GM21737 (cell line): ENCODE measurements at regions not wholly inside any gene's neighbourhood (a gene's known extent, or its start where the extent isn't known, plus 50 kb on each side); places are given as distances from the start of the nearest gene placed in this dataset.

Experiments
- ATAC-seq: cut with Tn5 transposase; IDR thresholded peaks from one replicate; pipeline ENCODE4 v1.9.1; 2021; ENCODE audit warnings: mild to moderate bottlenecking, moderate library complexity; ENCODE audit not compliant: unreplicated experiment

DNA sequence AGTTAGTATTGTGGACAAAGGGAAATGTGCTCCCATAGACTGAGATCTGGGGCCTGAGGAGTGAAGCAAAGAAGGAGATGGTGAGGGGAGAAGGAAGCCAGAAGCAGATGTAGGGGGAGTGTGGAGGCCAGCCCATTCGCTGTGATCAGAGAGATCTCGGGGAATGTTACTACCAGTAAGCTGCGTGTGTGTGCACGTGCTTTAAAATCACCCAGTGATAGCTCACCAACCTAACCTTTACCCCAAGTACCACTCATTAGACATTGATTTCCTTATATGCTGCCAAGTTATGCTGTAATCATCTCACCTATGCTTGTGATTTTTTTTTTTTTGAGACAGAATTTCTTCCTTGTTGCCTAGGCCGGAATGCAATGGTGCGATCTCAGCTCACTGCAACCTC is 659.1 kb downstream of the IRX1 start:
- ATAC-seq: no peak

DNA sequence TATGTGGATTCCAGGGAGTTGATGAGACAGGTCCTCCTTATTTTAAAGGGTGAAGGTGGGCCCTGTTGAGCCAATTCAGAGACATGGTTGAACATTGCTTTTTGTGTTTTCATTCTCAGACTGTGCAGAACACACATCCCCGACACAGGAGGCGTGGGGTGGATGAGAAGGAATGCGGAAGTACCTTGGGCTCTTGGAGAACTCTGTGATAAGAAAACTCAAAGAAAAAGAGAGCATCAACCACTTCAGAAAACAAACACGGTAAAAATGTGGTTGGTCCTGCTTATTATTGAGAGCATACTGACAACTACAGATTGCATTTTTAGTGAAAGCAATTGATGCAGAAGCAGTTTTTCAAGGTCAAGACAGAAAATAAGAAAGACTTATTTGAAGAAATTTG is 659.8 kb downstream of the IRX1 start:
- ATAC-seq: no peak

DNA sequence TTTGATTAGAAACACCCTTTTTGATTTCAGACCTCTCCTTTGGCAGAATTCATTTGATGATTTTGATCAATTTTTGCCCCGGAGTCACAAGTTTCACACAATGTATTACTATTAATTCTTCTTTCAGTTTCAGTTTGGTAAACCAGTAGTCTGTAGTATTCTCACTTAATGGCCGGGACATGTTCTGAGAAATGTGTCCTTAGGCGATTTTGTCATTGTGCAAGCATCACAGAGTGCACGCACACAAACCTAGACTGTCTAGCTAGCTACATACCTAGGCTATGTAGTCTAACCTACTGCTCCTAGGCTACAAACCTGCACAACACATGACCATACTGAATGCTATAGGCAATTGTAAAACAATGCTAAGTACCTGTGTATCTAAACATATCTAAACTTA is 662.5 kb downstream of the IRX1 start:
- no peak for ATAC-seq

DNA sequence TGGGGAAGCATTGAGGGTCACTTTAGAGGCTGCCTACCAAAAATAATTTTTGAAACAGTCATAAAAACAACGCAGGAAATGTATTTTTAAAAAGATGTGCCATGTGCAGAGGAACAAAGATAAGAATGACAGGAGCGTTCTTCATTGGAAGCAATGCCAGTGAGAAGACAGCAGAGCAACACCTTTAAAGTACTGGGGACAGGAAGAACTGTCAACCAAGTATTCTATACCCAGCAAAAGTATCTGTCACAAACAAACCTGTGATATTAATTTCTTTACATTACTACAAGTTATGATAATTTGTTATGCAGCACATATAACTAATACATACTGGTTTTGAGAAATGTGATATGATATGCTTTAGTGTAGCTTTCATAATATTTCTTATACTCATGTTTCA is 675.6 kb downstream of the IRX1 start:
- ATAC-seq: no peak

DNA sequence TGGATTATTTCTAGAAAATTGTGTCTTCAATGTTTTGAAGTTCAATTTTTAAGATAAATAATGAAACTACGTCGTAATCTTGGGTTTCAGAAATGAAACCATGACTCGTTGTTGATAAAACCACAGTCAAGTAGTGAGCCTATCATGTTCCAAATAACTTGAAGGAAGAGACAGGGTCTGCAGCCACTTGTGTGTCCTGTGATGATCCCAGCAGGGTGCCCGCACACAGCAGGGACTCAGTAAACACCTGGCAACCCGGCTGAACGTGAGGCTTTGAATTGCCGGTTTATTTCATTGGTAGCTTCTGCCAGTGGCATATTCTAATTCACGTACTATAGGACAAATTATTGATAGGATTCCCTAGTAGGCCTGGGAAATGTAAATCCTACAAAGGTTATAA is 679.6 kb downstream of the IRX1 start:
- no peak for ATAC-seq

DNA sequence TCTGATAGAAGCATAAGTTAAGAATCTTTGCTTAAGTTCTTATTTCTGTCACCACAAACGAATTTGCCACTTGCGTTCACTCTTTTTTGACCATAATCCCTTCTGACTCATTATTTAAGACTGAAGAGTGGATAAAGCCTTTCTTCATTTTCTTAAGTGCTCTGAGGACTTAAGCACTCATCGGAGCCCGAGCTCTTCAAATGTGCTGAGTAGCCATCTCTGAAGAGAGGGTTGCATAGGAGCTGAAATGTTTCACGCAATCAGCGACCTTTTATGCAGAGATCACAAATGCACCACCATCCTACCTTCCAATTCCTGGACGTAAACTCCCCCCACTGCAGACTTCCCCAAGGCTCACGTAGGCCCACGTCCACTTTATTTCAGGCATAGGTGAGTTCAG is 699.2 kb downstream of the IRX1 start:
- ATAC-seq: no peak

DNA sequence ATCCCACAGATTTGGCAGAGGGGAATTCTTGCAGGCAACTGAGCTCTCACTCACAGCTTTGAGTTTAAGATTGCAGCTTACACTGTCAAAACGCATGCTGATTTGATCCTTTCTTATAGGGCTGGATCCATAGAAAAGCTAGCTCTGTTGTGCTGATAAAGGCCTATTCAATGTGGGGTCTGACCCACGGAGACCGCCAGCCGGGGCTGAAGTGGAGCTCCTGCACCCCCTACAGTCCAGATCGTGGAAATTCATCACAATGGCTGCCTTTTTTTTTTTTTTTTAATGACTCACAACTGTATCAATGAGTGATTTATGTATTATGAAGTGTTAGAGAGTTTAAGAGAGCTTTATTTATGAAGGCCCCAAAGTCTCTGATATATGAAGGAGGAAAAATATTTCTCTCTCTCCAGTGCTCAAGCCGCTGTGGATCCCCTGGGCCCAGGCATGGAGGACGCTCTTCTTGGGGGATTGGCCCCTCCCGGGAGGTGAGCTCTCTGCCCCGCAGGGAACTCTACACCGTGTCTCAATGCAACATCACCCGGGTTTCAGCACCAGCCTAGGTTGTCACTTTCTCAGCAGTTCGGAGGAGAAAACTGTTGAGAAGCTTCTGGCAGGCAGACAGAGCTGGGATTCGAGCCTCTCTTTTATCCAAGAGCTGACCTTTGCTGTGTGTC is 700.2 kb downstream of the IRX1 start:
- no peak for ATAC-seq

DNA sequence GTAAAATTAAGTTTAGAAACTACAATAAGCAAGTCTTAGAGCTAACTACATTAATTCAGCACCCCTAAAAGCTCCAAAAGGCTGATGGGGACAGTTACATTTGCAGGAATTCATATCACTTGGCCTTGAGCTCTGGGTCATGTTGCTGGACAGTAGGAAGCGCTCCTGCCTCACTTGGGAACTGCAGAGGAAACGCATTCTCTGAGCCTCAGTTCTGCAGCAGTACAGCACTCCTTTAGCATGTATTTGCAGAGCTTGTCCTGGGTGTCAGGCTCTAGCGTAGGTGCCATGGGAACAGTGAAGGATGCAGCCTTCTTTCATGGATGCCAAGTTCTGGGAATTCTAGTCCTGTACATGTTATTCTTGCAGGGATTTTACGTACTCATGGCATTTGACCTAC is 710.4 kb downstream of the IRX1 start:
- ATAC-seq: no peak

DNA sequence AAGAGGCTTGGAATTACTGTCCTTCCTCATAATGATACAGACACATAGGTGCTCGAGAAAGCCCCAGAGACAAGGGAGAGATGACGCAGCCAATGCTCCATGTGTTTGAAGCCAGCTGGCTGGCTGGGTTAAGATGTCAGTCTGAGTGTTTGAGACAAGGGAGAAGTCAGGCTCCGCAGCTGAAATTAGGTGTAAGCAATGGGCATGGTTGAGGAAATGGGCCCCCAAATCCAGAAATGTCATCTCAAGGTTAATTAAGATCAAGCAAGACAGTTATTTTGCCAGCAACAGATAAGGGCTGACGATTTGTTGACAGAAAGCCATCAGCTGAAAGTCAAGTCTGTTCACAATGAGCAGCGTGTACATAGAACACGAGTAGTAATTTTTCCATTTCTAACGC is 713.4 kb downstream of the IRX1 start:
- ATAC-seq: no peak

DNA sequence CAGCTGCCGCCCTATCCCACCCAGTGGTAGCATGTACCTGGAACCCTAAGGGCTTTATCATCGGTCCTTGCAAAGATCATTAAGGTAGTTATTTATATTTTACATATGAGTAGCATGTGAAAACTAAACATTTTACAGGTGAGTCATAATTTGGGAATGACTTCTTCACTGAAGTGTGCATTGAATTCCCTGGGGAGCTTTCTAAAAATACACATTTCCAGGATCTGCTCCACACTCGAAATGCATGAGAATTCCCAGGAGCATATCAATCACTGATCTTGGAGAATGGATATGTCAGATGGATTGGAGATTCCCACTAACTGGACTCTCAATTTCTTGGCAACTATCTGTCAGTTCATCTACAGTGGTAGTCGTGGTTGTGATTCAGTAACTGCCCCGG is 717.5 kb downstream of the IRX1 start:
- ATAC-seq: no peak

DNA sequence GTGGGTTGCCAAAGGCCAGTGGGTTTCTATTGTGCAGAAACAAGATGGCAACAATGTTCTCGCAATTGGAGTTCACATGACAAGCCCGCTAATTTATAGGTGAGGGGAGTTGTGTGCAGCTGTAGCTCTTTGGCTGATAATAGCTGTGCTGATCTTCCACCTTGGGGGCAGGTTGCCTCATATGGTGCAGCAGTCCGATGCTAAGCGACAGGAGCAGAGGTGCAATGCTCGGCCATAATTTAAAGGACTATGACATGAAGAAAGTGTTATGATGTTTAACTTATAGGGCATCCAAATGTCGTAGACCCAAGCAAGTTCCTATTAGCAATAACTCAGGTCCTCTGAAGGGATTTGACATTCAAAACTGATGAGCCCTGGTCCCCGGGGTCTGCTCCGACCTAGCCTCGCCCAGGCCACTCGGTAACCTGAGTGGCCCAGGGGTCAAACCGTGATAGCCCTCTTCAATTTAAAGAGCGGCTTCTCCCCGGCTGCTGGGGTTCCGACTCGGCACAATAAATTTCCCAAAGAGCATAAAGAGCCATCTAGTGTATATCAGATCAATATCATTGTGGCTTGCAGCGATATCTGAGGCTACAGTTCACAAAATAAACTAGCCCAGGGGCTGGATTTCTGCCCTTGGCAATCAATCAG is 724.0 kb downstream of the IRX1 start:
- ATAC-seq: no peak

DNA sequence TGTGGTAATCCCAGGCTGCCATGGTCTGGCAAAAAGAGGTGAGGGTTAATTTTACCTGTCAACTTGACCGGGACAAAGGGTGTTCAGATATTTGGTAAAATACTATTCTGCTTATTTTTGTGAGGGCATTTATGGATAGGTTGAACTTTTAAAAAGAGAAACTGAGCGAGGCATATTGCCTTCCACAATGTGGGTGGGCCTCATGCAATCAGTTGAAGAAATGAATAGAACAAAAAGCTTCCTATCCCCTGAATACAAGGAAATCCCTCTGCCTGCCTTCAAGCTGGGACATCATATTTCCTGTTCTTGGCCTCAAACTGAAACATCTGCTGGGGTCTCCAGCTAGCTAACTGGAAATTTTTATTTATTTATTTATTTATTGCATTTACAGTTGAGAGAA is 734.7 kb downstream of the IRX1 start:
- ATAC-seq: no peak

DNA sequence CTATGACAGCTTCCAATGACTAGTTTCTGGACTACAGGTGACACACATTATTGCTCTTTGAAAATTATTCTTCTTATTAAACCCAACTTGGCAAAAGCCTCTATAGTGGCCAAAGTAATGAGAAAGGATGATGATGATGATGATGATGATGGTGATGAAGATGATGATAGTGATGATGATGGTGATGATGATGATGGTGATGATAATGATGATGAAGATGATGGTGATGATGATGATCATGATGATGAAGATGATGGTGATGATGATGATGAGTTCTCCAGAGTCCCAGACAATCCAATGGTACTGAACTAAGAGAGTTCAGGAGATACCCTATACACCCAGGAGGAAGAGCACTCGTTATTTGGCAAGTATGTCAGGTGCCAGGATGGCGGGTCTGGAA is 739.4 kb downstream of the IRX1 start:
- ATAC-seq: no peak

DNA sequence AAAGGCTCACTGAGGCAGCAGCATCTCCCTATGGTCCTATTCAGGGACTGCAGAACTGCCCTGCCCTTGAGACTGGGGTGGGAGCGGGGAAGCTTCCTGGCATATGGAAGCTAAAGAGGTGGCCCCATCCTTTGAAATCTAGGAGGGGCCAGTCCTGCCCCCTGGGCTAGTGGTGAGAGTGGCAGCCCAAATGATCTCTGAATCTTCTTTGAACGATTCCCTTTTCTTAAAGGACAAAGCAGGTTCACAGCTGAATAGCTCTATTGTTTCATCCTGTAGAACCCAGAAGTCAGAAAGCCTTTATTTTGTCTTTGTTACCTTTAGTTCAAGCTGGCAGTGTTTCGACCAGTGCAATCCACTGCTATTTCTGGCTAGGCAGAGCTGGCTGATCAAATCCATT is 741.9 kb downstream of the IRX1 start:
- no peak for ATAC-seq

DNA sequence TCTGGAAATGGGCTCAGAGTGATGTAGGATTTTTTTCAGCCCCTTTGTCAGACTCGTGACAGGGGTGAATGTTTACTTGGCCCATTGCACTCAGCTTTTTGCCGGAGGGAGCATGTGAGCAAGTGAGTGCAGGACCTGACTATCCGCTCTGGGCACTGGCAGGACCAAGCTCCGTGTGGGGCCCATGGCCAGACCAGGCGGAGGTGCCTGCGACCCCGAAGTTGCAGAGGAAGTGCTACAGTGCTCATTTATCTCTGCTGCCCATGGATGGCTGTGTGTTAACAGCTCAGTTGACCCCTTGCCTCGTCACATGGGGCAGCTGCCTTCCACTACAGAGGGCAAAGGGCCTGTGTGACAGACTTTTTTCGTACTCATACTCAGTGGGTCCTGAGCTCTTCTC is 744.3 kb downstream of the IRX1 start:
- ATAC-seq: no peak

DNA sequence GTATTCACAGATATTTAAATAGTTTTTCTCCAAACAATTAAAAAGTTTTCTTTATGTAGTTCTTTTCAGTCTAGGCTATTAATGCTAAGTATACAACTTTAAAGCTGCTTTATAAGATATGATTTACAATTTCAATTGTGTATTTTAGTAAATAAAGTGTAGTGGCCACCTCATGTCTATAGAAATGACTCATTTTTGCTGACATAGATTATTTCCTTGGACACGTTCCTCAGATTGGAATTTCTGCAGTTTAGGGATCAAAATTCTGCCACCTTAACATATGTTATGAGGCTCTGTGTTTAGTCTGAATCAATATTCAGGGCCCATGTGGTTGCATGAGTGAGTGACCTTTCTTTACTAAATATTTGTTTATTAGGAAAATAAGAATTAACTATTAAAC is 750.2 kb downstream of the IRX1 start:
- no peak for ATAC-seq

DNA sequence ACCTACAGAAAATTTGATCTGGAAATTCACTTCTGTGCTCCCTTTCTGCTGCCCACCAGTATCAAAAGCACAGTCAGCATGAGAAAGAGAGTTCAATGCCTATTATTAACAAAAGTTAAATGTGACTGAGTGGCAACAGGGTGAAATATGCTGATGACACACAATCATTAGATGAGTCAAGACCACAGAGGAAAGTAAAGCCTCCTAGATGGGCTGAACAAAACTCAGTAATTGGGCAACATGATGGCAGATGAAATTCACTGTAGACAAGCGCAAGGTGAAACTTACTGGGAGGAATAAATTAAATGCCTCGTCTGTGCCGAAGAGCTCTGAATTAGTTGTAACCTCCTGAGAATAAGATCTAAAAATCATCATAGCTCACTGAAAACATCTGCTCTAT is 752.8 kb downstream of the IRX1 start:
- ATAC-seq: no peak

DNA sequence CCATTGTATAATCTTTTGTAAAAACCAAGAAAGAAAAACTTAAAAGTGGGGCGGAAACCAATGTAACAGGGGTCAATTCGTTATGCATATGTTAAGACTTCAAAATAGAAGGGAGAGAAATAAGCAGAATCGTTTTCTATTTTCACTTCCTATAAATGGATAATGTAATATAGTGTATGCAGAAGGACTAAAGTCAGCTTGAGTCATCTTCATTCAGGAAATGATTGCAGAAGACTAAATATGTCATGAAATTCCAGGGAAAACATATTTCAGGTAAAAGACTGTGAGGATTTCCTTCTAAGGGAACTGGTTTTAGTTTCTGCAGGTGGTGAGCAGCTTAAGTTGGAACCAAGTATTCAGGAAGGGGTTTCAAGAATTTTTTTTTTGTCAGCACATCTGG is 753.3 kb downstream of the IRX1 start:
- no peak for ATAC-seq

DNA sequence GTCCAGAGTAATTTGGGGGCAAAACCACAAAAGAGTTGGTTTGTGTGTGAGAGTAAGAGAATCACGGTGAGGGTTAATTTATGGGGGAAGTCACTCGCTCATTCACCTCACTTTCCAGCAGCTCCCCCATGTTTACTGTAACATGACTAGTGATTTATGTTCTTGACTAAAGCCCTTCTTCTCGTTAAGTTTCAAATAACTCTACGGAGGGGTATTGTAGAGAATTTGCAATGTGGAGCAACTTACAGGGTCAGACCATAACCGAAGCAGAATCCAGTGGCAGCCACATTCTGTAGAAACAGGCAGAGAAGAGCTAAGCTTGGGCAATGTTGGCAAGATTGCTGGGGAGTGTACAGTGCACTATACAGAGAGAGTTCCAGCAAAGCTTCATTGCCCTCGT is 760.6 kb downstream of the IRX1 start:
- no peak for ATAC-seq

DNA sequence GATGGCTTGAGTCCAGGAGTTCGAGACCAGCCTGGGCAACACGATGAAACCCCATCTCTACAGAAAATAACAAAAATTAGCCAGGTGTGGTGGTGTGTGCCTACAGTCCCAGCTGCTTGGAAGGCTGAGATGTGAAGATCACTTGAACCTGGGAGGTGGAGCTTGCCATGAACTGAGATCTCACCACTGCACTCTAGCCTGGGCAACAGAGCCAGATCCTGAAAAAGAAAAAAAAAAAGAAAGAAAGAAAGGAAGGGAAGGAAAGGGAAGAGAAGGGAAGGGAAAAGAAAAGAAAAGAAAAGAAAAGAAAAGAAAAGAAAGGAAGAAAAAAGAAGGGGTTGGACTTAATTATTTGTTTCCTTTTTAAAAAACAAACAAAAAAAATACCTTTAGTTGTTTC is 764.2 kb downstream of the IRX1 start:
- no peak for ATAC-seq

DNA sequence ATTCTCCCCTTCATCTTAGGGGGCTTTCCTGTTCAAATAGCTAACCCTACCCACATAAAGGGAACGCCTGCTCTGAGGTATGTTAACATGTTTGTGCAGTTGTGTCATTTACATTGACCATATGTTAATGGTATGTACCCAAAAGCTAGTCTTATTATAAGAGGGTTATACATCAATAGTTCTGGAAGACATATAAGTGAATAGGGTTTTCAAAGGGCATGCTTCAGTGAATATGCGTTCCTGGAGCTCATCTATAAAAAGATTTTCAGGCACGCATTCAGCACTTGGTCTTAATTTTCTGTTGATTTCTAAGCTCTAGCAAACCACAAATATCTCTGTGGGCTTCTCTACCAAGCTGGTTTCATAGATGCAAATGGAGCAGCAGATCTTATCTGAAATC is 766.1 kb downstream of the IRX1 start:
- no peak for ATAC-seq

DNA sequence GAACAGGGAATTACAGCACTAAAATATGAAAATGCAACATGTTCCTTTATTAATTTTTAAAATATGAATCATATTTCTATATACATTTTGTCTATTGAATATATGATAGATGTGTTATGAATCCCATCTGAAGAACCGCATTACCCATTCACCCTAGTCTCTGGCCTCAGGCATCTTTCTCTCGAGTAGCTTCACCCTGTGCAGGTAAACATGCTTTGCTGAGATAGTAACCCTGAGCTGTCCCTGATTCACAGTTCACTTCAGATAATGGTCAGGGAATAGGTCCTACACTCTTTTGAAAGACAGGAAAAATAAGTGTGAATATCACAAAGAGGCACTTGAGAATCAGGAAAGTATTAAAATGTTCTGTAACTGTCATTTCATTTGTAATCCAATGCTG is 766.8 kb downstream of the IRX1 start:
- no peak for ATAC-seq

DNA sequence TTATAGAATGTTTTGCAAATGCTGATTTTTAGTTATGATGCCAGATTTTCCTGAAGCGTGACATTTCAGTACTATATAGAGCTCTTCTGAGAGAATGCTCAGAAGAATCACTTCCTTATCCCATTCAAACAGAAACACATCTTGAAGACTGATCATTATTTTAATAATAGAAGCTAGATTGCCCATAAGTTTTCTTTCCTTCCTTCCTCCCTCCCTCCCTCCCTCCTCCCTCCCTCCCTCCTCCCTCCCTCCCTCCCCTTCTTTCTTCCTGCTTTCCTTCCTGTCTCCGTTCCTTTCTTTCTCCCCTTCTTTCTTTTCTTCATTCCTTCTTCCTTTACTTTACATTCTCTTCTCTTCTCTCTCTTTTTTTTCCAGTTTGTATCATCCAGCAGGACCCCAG is 767.4 kb downstream of the IRX1 start:
- no peak for ATAC-seq
